ENCODE measurements at regions not wholly inside any gene's neighbourhood (a gene's known extent, or its start where the extent isn't known, plus 50 kb on each side); places are given as distances from the start of the nearest gene placed in this dataset.

DNA sequence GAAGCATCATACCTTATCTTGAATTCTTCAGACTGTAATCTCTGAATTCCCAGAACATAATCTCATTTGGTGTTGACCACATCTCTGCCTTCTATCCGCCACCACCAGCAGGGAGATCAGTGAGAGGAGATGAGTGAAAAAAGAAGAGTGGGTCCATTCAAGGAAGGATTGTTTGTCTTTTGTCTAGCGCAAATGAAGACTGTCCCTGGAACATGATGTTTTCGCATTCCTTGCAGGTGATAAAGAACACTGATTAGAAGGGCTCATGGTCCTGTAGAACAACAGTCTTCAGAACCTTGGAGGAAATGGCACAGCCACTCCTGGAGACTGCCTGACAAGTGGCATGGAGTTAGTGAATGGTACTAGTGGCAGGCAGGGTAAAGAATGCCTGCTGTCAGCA lies 869.6 kb downstream of the JRKL start:
- H3K4me1 ChIP-seq (ENCODE audit: control insufficient read depth in 1 of 2, insufficient read depth in 2 of 2, low read depth in 1 of 2, low read length in 1 of 2) = no peaks in the 10 kb centered on the region
- ChIA-PET POLR2A (no interaction called here), CTCF (no interaction called here)
- no peak overlapping the region for H3K9ac ChIP-seq
- no peak overlapping the region for H3K4me2 ChIP-seq
- TF ChIP-seq SMC3 (IDR thresholded peaks at IDR 0.05; ENCODE audit: low read depth, low read length) (no peak), RXRA (IDR thresholded peaks at IDR 0.05; ENCODE audit: borderline replicate concordance, low read depth) (no peak), RAD21 (IDR thresholded peaks at IDR 0.05; ENCODE audit: low read length) (no peak), FOSL2 (IDR thresholded peaks at IDR 0.05; ENCODE audit: borderline replicate concordance, low read depth) (no peak), YY1 (IDR thresholded peaks at IDR 0.05; ENCODE audit: low read depth) (no peak)
- TF ChIP-seq, protein P1, sequence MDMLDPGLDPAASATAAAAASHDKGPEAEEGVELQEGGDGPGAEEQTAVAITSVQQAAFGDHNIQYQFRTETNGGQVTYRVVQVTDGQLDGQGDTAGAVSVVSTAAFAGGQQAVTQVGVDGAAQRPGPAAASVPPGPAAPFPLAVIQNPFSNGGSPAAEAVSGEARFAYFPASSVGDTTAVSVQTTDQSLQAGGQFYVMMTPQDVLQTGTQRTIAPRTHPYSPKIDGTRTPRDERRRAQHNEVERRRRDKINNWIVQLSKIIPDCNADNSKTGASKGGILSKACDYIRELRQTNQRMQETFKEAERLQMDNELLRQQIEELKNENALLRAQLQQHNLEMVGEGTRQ (IDR thresholded peaks at IDR 0.05; ENCODE audit: borderline replicate concordance, low read depth, low read length) = no peak
- TF ChIP-seq, protein P2, sequence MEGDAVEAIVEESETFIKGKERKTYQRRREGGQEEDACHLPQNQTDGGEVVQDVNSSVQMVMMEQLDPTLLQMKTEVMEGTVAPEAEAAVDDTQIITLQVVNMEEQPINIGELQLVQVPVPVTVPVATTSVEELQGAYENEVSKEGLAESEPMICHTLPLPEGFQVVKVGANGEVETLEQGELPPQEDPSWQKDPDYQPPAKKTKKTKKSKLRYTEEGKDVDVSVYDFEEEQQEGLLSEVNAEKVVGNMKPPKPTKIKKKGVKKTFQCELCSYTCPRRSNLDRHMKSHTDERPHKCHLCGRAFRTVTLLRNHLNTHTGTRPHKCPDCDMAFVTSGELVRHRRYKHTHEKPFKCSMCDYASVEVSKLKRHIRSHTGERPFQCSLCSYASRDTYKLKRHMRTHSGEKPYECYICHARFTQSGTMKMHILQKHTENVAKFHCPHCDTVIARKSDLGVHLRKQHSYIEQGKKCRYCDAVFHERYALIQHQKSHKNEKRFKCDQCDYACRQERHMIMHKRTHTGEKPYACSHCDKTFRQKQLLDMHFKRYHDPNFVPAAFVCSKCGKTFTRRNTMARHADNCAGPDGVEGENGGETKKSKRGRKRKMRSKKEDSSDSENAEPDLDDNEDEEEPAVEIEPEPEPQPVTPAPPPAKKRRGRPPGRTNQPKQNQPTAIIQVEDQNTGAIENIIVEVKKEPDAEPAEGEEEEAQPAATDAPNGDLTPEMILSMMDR (IDR thresholded peaks at IDR 0.05) = no peak
- no peaks in the 10 kb centered on the region for H3K36me3 ChIP-seq (replicated peaks in 1 of 2; ENCODE audit: control insufficient read depth in 1 of 2, insufficient read depth in 2 of 2, low read length in 1 of 2)
- no peaks in the 10 kb centered on the region for H3K9me3 ChIP-seq
- H3K27me3 ChIP-seq (ENCODE audit: insufficient read depth) = no peaks in the 10 kb centered on the region
- DNase-seq = no peak
- WGBS (ENCODE audit: low lambda C conversion rate) = 39% methylated on average over 3 of the region's 3 CpGs
- no peaks in the 10 kb centered on the region for H3K9me2 ChIP-seq
- H3K27ac ChIP-seq (ENCODE audit: low read depth in 2 of 2, low read length in 1 of 2) = no peak overlapping the region
- H3K4me3 ChIP-seq (ENCODE audit: low read depth in 2 of 2, low read length in 1 of 2) = no peak overlapping the region
- H3K79me2 ChIP-seq (ENCODE audit: insufficient read depth) = no peaks in the 10 kb centered on the region
- no peak overlapping the region for H2AFZ ChIP-seq (ENCODE audit: low read depth)
- peaks cover 4% of the 10 kb centered on the region for H3F3A ChIP-seq (replicated peaks; ENCODE audit: insufficient read depth)
- H4K20me1 ChIP-seq (ENCODE audit: insufficient read depth) = no peaks in the 10 kb centered on the region

DNA sequence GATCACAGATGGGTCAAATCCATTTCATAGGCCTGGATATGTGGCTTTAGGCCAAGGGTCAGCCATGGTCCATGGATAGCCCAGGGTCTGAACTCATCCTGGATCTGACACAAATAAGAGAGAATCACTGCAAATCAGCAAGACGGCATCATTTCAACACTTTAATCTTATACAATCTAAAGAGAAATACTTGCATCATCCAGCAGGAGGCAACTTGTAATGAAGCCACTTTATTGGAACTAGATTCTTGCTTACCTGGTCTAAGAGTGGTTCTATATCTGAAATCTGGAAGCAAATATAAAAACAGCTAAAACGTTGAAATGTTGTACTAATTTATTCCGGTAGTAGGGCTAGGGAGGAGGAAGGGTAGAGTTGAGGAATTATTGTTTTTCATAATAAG lies 870.1 kb downstream of the JRKL start:
- peaks cover 4% of the 10 kb centered on the region for H3F3A ChIP-seq (replicated peaks; ENCODE audit: insufficient read depth)
- no peak overlapping the region for H3K4me2 ChIP-seq
- no peak for DNase-seq
- no peaks in the 10 kb centered on the region for H3K79me2 ChIP-seq (ENCODE audit: insufficient read depth)
- no peaks in the 10 kb centered on the region for H3K9me3 ChIP-seq
- H3K36me3 ChIP-seq (replicated peaks in 1 of 2; ENCODE audit: control insufficient read depth in 1 of 2, insufficient read depth in 2 of 2, low read length in 1 of 2) = no peaks in the 10 kb centered on the region
- POLR2A ChIA-PET = no interaction called here
- H3K27ac ChIP-seq (ENCODE audit: low read depth in 2 of 2, low read length in 1 of 2) = no peak overlapping the region
- no peaks in the 10 kb centered on the region for H4K20me1 ChIP-seq (ENCODE audit: insufficient read depth)
- 30% methylated on average over 3 of the region's 3 CpGs for WGBS (ENCODE audit: low lambda C conversion rate)
- H2AFZ ChIP-seq (ENCODE audit: low read depth) = no peak overlapping the region
- no peak overlapping the region for H3K9ac ChIP-seq
- H3K4me3 ChIP-seq (ENCODE audit: low read depth in 2 of 2, low read length in 1 of 2) = no peak overlapping the region
- H3K9me2 ChIP-seq = no peaks in the 10 kb centered on the region
- no peaks in the 10 kb centered on the region for H3K4me1 ChIP-seq (ENCODE audit: control insufficient read depth in 1 of 2, insufficient read depth in 2 of 2, low read depth in 1 of 2, low read length in 1 of 2)
- H3K27me3 ChIP-seq (ENCODE audit: insufficient read depth) = no peaks in the 10 kb centered on the region
- TF ChIP-seq, protein P2 (IDR thresholded peaks at IDR 0.05) = 0 out of 2 replicates have a peak, but pooled peaks have one; percentile 24
- TF ChIP-seq GABPA (IDR thresholded peaks at IDR 0.05; ENCODE audit: low read depth) = no peak
- no peak for TF ChIP-seq RXRA (IDR thresholded peaks at IDR 0.05; ENCODE audit: borderline replicate concordance, low read depth)
- TF ChIP-seq RCOR1 (IDR thresholded peaks at IDR 0.05; ENCODE audit: low read length) = no peak
- TF ChIP-seq, protein P1 (IDR thresholded peaks at IDR 0.05; ENCODE audit: borderline replicate concordance, low read depth, low read length) = no peak
- CTCF ChIA-PET = no interaction called here

All from SK-N-SH (cell line).